Activated naive CD4-positive, alpha-beta T cell treated with anti-CD3 and anti-CD28 coated beads, Interleukin-2, amount 50 U/mL, for 72 hours (primary cell): ENCODE measurements at regions not wholly inside any gene's neighbourhood (a gene's known extent, or its start where the extent isn't known, plus 50 kb on each side); places are given as distances from the start of the nearest gene placed in this dataset.

Experiments used
- ATAC-seq, 2 donors: fragments of 150-1000 bp; cut with Tn5 transposase; 2 replicates each; pipeline ENCODE4 v1.10.0; 2021; ENCODE audit warnings: mild to moderate bottlenecking in 2 of 2, moderate library complexity in 2 of 2
- DNase-seq, 2 donors: peaks; one replicate each; pipeline ENCODE4 v3.0.0; 2021 to 2022; ENCODE audit warnings: low spot score in 2 of 2
- H3K27ac Mint-ChIP-seq, 2 donors: one replicate each; pipeline ENCODE4 v1.8.0; 2022; ENCODE audit warnings: mild to moderate bottlenecking in 2 of 2, mixed read lengths in 2 of 2
- H3K36me3 Mint-ChIP-seq, 2 donors: one replicate each; pipeline ENCODE4 v1.8.0; 2022; ENCODE audit warnings: mixed read lengths in 2 of 2
- H3K9me3 Mint-ChIP-seq, 2 donors: one replicate each; pipeline ENCODE4 v1.8.0; 2022; ENCODE audit warnings: mixed read lengths in 2 of 2

DNA sequence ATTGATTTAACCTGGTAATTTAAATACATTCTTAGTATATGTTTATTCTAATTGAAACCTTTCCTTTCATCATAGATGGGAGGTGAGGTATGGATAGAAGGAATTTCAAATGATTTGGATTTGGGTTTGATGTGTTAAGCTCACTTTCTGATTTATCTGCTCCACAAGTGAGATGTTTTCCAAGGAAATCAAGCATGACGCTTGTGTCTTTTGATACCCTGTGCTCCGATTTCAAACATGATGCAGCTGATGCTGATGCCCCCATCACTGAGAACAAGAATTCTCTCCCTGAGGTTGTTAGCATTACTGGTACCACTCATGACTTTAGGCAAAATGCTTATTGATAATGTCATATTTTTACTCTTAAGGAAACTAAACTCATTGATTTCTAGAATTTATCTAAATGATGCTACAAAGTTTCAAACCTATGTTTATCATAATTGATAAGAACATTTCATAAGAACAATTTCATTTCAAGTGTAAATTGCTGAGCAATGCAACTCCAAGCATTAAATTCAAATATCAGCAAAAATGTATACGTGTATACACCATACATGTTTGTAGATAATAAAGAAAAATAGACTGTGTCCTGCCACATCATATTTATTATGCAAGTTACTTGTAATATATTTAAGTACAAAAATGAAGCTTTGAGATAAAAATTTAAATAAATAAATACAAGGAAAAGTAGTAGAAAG is 75.5 kb upstream of the LRIG3 start:
- Mint-ChIP-seq H3K9me3 (peaks cover 0 to 8% of the 10 kb centered on the region in 2 donors), H3K36me3 (no peaks in the 10 kb centered on the region), H3K27ac (no peak overlapping the region)
- ATAC-seq (no peak), DNase-seq (no peak)

DNA sequence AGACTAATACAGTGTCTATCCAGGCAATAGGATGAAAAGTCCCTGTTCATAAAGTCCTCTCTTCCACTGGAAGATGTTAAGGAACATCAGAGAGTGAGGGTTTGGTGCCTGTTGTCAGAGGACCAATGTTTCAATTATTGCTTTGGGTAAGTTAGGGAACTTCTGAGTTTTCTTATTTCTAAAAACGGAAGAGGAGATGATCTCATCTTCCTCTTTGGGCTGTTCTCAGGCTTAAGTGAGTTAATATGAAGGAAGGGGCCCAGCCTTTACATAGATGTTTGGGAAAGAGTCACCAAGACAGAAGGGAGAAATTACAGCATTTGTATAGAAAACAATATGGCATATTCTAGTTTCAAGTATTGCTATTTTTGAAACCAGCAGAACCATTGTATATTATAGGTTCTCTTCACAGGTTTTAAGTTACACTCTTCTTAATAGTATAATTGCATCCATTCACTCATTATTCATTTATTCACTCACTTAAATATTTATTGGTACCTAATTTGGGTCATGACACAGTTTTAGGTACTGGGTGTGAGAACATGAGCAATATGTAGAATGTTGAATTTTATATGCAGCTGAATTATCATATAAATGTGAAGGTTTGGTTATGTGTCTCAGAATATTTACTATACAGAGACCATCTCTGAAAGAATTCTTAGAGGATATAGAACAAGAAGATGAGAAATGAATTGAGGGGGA is 68.5 kb upstream of the LRIG3 start:
- Mint-ChIP-seq H3K9me3 (peaks cover 10 to 19% of the 10 kb centered on the region in 2 donors), H3K27ac (no peak overlapping the region), H3K36me3 (no peaks in the 10 kb centered on the region)
- ATAC-seq (no peak), DNase-seq (no peak)

DNA sequence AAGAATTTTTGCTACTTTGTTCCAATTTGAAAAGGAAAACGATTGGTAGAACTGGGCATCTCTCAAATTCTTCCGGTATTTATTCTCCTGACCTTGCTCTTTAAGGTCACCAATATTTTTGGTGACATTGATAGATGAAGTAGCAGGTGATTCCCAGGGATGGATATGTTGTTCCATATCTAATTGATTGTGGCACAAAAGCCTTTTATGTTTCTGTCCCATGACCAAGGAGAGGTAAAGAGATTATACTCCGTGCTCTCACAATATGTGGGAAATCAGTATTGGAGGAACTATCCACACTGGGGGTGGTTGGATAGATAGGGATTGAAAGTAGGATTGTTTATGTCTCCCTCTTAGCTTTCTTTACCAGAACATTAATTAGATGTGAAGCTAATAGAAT is 61.7 kb upstream of the LRIG3 start:
- DNase-seq = no peak
- Mint-ChIP-seq H3K36me3 (no peaks in the 10 kb centered on the region), H3K9me3 (peaks cover 0 to 5% of the 10 kb centered on the region in 2 donors), H3K27ac (no peak overlapping the region)
- ATAC-seq = no peak

DNA sequence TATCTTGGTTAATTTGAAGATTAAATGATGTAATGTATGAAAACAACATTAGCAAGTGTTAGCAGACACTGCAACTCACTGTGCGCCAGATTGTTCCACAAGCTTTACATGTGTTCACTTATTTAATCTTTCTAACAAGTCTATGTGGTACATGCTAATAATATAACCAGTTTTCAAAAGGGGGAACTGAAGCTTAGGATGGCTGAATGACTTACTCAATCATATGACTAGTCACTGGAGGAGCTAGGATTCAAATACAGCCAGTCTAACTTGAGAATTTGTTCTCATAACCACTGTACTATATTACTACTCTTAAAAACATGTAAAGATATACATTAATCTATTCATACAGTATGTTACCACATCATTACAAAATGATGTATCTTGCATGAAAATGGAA is 60.5 kb upstream of the LRIG3 start:
- no peaks in the 10 kb centered on the region for H3K36me3 Mint-ChIP-seq
- no peak overlapping the region for H3K27ac Mint-ChIP-seq
- DNase-seq (no peak), ATAC-seq (no peak)
- H3K9me3 Mint-ChIP-seq = peaks cover 0 to 5% of the 10 kb centered on the region in 2 donors

DNA sequence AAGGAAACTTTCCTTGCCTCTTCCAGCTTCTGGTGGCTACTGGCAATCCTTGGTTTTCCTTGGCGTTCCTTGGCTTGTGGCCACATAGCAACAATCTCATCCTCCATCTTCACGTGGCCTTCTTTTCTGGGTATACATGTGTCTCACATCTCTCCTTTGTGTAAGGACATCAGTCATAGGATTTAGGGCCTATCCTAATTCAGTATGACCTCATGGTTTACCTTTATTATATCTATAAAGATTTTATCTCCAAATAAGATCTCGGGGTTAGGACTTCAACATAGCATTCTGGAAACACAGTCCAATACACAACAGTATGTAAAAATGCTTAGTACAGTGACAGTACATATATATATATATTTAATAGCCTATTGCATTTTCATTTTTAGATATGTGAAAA is 58.4 kb upstream of the LRIG3 start:
- Mint-ChIP-seq H3K27ac (no peak overlapping the region), H3K36me3 (no peaks in the 10 kb centered on the region), H3K9me3 (no peaks in the 10 kb centered on the region)
- no peak for DNase-seq
- ATAC-seq = no peak

DNA sequence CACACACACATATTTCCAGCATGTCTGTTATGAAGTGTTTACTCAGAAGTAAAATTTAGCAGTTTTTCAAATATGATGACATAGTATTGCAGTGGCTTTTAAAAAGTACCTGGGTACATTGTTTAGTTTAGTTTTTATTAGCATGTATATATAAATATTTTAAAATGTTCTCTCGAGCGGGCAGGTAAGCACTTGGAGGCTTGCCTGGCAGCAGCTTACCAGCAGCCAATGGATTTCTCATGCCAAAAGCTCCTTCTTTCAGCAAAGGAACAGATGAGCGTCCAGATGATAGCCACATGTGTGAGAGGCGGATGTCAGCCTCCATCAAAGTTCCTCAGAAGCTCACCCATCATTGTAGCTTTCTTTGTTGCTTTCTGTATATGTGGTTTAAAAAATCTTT is 57.2 kb upstream of the LRIG3 start:
- no peak for DNase-seq
- Mint-ChIP-seq H3K27ac (no peak overlapping the region), H3K9me3 (no peaks in the 10 kb centered on the region), H3K36me3 (no peaks in the 10 kb centered on the region)
- ATAC-seq = no peak

DNA sequence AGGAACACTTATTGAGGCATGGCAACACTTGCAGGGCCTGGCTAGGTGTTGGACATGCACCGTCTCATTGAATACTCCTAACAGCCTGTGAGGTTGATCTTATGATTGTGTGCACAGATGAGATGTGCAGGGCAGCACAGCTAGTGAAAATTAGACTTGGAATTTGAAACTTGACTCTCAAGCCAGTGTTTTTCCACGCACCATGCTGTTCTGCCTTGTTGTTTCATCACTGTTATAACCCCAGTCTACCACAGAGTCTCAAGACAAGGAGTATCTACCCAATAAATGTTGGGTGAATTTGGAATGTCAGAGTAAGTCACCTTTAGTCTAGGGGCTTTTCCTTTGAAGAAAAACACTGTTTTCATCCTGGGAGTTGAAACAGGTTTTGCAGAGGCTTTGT is 55.8 kb upstream of the LRIG3 start:
- Mint-ChIP-seq H3K27ac (no peak overlapping the region), H3K36me3 (no peaks in the 10 kb centered on the region), H3K9me3 (no peaks in the 10 kb centered on the region)
- ATAC-seq = no peak
- no peak for DNase-seq
